DMS153 treated with DMSO at 0.1 percent for 48 hours (cell line): ENCODE measurements at regions not wholly inside any gene's neighbourhood (a gene's known extent, or its start where the extent isn't known, plus 50 kb on each side); places are given as distances from the start of the nearest gene placed in this dataset.

ENCODE experiments used
- DNase-seq: peaks from one replicate; lab custom pipeline; 2025; ENCODE audit not compliant: unreplicated experiment; lab: John Stamatoyannopoulos, UW

DNA sequence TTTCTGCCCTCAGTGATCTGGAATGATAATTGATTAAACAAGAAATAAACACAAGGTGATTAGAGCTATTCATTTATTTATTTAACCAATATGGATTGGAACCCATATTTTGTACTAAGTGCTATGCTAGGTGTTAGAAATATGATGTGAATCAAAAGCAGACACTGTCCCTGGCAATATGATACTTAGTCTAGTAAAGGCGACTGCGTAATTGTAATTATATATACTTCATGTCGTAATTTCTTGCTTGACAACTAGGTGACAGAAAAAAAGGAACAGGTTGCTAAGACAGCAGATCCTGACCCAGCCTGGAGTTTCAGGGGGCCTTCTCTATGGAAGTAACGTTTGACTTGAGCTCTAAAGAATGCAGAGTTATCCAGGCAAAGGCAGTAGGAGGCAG is 236.5 kb upstream of the F9 start:
- no peak for DNase-seq

DNA sequence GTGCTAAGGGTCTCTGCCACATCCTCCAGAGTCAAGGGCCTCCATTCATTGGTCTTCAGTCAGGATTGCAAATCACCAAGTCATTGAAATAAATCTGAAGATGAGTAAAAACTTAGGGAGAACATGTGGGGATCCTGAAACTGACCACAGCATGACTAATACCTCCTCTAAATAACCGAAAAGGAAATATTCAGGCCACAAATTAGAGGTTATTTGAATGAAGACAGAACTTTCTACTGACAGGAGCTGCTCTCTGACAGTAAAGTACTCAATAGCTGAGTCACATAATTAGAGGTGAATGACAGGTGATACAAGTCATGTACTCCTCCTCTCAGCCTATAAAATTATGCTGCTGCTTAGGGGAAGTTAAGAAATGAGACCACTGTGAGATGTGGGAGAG is 240.2 kb upstream of the F9 start:
- DNase-seq: no peak

GRCh38 chrX:139287155-139287924 is 243.2 kb upstream of the F9 start:
- peak; percentile 71 for DNase-seq

GRCh38 chrX:139286342-139286741 is 244.2 kb upstream of the F9 start:
- DNase-seq: no peak

DNA sequence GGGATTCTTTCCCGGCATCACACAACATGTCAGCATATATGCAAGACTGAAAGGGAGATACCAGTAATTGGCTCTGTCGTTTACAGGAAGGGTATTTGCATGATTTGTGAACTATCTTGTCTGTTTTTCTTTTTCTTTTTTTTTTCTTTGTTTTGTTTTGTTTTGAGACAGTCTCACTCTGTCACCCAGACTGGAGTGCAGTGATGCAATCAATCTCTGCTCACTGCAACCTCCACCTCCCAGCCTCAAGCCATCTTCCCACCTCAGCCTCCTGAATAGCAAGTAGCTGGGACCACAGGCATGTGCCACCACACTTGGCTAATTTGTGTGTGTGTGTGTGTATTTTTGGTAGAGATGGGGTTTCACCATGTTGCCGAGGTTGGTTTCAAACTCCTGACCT is 262.7 kb upstream of the F9 start:
- no peak for DNase-seq

DNA sequence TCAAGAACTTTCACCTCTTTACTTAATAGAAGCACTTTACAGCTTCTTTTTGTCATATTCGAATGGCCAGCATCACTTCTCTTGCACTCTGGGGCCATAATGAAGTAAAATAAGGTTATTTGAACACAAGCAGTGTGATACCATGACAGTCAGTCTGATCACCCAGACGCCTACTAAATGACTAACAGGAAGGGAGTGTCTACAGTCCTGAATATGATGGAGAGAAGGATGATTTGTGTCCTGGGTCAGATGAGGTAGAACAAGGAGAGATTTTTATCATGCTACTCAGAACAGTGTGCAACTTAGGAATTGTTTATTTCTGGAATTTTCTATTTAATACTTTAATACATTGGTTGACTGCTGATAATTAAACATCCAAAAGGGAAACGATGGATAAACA is 284.2 kb upstream of the F9 start:
- no peak for DNase-seq

DNA sequence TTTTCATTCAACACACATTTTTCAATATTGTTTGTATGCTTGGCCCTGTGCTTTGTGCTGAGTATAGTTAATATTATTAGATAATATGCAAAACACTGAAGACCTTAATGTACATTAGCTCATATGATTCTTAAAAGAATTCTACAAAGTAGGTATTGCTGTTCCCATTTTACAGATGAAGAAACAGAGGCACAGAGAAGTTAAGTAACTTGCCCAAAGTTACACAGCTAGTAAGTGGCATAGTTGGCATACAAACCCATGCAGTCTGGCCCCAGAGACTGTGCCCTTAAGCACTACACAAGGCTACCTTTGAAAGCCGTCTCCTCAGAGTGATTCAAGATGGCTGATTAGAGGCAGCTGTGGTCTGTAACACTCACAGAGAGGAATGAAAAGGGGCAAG is 293.4 kb upstream of the F9 start:
- DNase-seq: no peak

- no peak for DNase-seq
Observed at GRCh38 chrX:139234898-139235297, 295.6 kb upstream of the F9 start.

DNA sequence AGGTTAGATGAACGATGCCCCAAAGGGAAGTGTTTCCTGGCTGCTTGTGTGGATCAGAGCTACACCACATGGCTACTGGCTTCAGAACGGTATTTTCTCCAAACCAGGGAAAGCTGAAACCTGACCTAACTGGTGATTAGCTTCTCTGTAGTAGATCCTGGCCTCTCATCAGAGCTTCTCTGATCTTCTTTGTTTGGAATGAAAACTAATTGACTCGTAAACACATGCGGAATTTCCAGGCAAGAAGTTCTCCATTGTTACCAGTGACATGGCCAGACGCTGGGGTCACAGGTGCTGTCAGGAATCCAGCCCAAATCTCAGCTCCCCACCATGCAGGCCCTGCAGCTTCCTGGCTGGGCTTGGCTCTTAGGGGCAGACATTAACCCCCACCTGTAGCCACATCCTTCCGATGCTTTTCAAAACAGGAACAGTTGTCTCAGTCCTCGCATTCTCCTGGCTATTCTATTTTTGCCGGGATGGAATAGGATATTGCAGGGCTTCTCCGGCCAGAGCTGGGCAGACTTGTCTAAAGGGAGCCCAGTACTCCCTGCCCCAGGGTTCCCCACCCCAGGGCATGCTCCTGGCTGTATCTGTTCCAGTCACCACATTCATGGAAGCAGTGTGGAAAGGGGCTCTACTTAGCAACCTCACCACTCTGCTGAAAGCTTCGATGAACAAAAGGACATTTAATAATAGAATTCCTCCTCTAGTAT is 305.4 kb upstream of the F9 start:
- no peak for DNase-seq

- DNase-seq: no peak
Observed at GRCh38 chrX:139222511-139223200, 307.9 kb upstream of the F9 start.

- DNase-seq: no peak
Observed at GRCh38 chrX:139213241-139213709, 317.3 kb upstream of the F9 start.

DNA sequence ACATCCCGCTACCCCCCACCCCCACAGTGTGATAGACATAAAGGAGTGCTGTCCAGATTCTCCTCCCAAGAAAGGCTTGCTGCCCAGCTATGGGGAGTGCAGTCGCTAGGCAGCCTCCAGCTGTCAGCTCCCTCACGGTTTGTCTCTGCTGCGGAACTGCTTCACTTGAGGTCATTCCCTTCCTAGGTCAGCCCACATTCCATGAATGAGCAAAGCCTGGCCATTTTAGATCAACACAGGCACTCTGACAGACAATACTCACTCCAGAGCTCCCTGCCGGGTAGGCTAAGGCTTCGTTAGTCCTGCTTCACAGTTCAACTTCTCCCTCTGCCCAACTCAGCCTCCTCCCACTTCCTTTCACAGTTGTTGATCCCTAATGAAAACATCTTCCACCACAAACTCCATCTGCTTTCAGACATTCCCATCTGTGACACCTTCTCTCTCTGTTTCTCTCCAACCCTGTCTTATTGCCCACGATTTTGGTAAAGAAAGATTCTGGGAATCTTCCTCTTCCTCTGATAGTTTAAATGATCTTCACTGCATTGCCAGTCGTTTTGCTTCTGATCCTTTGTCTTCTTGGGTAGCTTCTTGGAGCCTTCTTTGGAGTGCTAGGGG is 318.9 kb upstream of the F9 start:
- no peak for DNase-seq

- DNase-seq: no peak
Observed at GRCh38 chrX:139209342-139209741, 321.2 kb upstream of the F9 start.

- DNase-seq: no peak
Observed at GRCh38 chrX:139207655-139208054, 322.9 kb upstream of the F9 start.

DNA sequence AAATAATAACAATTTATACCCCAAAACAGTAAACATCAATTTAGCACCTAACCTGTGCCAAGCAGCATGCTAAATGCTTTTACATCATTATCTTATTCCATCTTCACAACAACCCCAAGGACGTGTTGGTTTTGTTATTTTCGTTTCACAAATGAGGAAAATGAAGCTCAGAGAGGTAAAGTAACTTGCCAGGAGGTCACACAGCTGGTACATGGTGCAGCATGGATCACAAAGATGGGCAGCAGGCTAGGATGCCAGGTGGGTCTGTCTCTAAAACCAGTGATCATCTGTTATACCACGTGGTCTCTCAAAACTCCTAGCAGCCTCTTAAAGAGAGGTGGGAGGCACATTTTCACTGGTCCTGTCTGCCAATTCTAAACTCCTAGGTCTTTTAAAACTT is 323.6 kb upstream of the F9 start:
- no peak for DNase-seq

GRCh38 chrX:139204898-139205667 is 325.5 kb upstream of the F9 start:
- peak; percentile 33 for DNase-seq

GRCh38 chrX:139204571-139204897 is 326.0 kb upstream of the F9 start:
- no peak for DNase-seq

- no peak for DNase-seq
Observed at GRCh38 chrX:139203651-139204570, 326.6 kb upstream of the F9 start.

GRCh38 chrX:139202742-139203420 is 327.7 kb upstream of the F9 start:
- no peak for DNase-seq
